H1 (cell line): ENCODE measurements at regions not wholly inside any gene's neighbourhood (a gene's known extent, or its start where the extent isn't known, plus 50 kb on each side); places are given as distances from the start of the nearest gene placed in this dataset.

Source experiments
- CTCF ChIA-PET: fragments of 300-600 bp; sonication (Branson Sonifier 250); formaldehyde crosslinking; loops from one replicate; lab custom pipeline; 2021; ENCODE audit not compliant: partially characterized antibody; lab: Charles Lee
- POLR2A ChIA-PET: fragments of 300-600 bp; sonication (Branson Sonifier 250); formaldehyde crosslinking; loops from one replicate; lab custom pipeline; 2021; ENCODE audit warnings: inconsistent platforms; ENCODE audit not compliant: partially characterized antibody; lab: Charles Lee
- DNase-seq, 2 experiments: peaks; one replicate each; pipeline versions ENCODE4 v3.0.0 to v3.0.0-alpha.2; 2010 to 2022; ENCODE audit warnings: low spot score in 2 of 2, low read depth in 1 of 2, mixed read lengths in 1 of 2
- FAIRE-seq: peaks from 2 replicates; lab custom pipeline; 2011; peaks lifted over from hg19 to GRCh38; lab: Jason Lieb, UNC
- H2AFZ ChIP-seq: 2 replicates; pipeline ENCODE4 v1.8.1; 2012; ENCODE audit warnings: low read length, inconsistent platforms
- H2AK5ac ChIP-seq: 2 replicates; pipeline ENCODE4 v1.6.1; 2013; ENCODE audit warnings: low read depth, low read length
- H2BK120ac ChIP-seq: replicated peaks from 2 replicates; pipeline ENCODE3; 2013; ENCODE audit warnings: low read depth, low read length, inconsistent platforms
- H2BK12ac ChIP-seq: 2 replicates; pipeline ENCODE4 v1.6.1; 2013; ENCODE audit warnings: low read depth, low read length
- H2BK15ac ChIP-seq: 2 replicates; pipeline ENCODE4 v1.6.1; 2013; ENCODE audit warnings: low read length
- H2BK20ac ChIP-seq: 2 replicates; pipeline ENCODE4 v1.6.1; 2013; ENCODE audit warnings: low read length
- H2BK5ac ChIP-seq: 2 replicates; pipeline ENCODE4 v1.6.1; 2013; ENCODE audit warnings: low read depth, low read length
- H3K14ac ChIP-seq: 2 replicates; pipeline ENCODE4 v1.6.1; 2013; ENCODE audit warnings: inconsistent platforms; ENCODE audit not compliant: insufficient read length
- H3K18ac ChIP-seq: 2 replicates; pipeline ENCODE4 v1.6.1; 2013; ENCODE audit warnings: low read length; ENCODE audit errors: extremely low read depth
- H3K23ac ChIP-seq: 2 replicates; pipeline ENCODE4 v1.6.1; 2013; ENCODE audit warnings: inconsistent platforms; ENCODE audit not compliant: insufficient read length
- H3K23me2 ChIP-seq: 2 replicates; pipeline ENCODE4 v1.6.1; 2013; ENCODE audit warnings: low read depth, low read length
- H3K27ac ChIP-seq: 2 replicates; pipeline ENCODE4 v1.6.1; 2011; ENCODE audit warnings: low read depth, low read length, inconsistent platforms
- H3K27me3 ChIP-seq, 4 experiments: replicated peaks in 1 of 4; 1 replicate in 1 of 4; 2 replicates in 3 of 4; pipeline versions ENCODE4 v1.6.1 to v1.8.1; 2011 to 2013; ENCODE audit warnings: low read length in 3 of 4, mild to moderate bottlenecking in 3 of 4, inconsistent platforms in 2 of 4, mixed read lengths in 2 of 4, moderate library complexity in 1 of 4; ENCODE audit not compliant: control insufficient read depth in 3 of 4, insufficient read depth in 3 of 4; ENCODE audit errors: extremely low read depth in 1 of 4
- H3K36me3 ChIP-seq, 4 experiments: 2 replicates each; pipeline versions ENCODE4 v1.6.1 to v1.8.1; 2011 to 2013; ENCODE audit warnings: mild to moderate bottlenecking in 4 of 4, low read length in 3 of 4, moderate library complexity in 2 of 4, control low read depth in 1 of 4, inconsistent platforms in 1 of 4; ENCODE audit not compliant: insufficient read depth in 4 of 4, control insufficient read depth in 2 of 4
- H3K4ac ChIP-seq: replicated peaks from 2 replicates; pipeline ENCODE3; 2013; ENCODE audit warnings: low read length, low read depth, mixed read lengths, inconsistent platforms; ENCODE audit not compliant: insufficient read length
- H3K4me1 ChIP-seq, 4 experiments: replicated peaks in 1 of 4; 1 replicate in 1 of 4; 2 replicates in 3 of 4; pipeline versions ENCODE4 v1.6.1 to v1.8.1; 2011 to 2013; ENCODE audit warnings: low read length in 3 of 4, inconsistent platforms in 2 of 4, mixed read lengths in 1 of 4; ENCODE audit not compliant: insufficient read depth in 4 of 4, control insufficient read depth in 3 of 4
- H3K4me2 ChIP-seq, 2 experiments: 2 replicates each; pipeline versions ENCODE4 v1.6.1 to v1.8.1; 2011 to 2013; ENCODE audit warnings: low read depth in 2 of 2, low read length in 2 of 2, control low read depth in 1 of 2, inconsistent platforms in 1 of 2, mild to moderate bottlenecking in 1 of 2; ENCODE audit not compliant: insufficient read depth in 1 of 2
- H3K4me3 ChIP-seq, 4 experiments: fragments of 200-600, 300-600 bp in 1 of 4; sonication (generic), shearing (Covaris generic), sonication (Bioruptor Twin) in 1 of 4; 2 replicates each; pipeline versions ENCODE4 v1.5.1 to v1.8.1; 2011 to 2016; ENCODE audit warnings: low read length in 4 of 4, low read depth in 3 of 4, control low read depth in 2 of 4, inconsistent platforms in 2 of 4, mild to moderate bottlenecking in 2 of 4, mixed read lengths in 1 of 4, moderate library complexity in 1 of 4; ENCODE audit not compliant: insufficient read depth in 2 of 4; ENCODE audit errors: extremely low read depth in 1 of 4
- H3K56ac ChIP-seq: replicated peaks from 2 replicates; pipeline ENCODE3; 2013; ENCODE audit warnings: low read depth, mild to moderate bottlenecking, mixed read lengths, low read length, inconsistent platforms; ENCODE audit not compliant: insufficient read length
- H3K79me1 ChIP-seq: 2 replicates; pipeline ENCODE4 v1.6.1; 2013; ENCODE audit warnings: low read depth, low read length, control low read depth
- H3K79me2 ChIP-seq, 2 experiments: 2 replicates each; pipeline versions ENCODE4 v1.6.1 to v1.8.1; 2012 to 2013; ENCODE audit warnings: low read length in 2 of 2, mild to moderate bottlenecking in 2 of 2, inconsistent platforms in 1 of 2; ENCODE audit not compliant: insufficient read depth in 2 of 2, control insufficient read depth in 1 of 2
- H3K9ac ChIP-seq, 4 experiments: replicated peaks in 1 of 4; 1 replicate in 1 of 4; 2 replicates in 3 of 4; pipeline versions ENCODE4 v1.6.1 to v1.8.1; 2011 to 2013; ENCODE audit warnings: low read depth in 3 of 4, low read length in 3 of 4, control low read depth in 2 of 4, mild to moderate bottlenecking in 2 of 4, moderate library complexity in 2 of 4, inconsistent platforms in 1 of 4; ENCODE audit errors: extremely low read depth in 1 of 4
- H3K9me3 ChIP-seq, 2 experiments: 2 replicates each; pipeline versions ENCODE4 v1.6.1 to v1.8.1; 2012 to 2013; ENCODE audit warnings: mild to moderate bottlenecking in 2 of 2, moderate library complexity in 2 of 2, control low read depth in 1 of 2, inconsistent platforms in 1 of 2, low read depth in 1 of 2, low read length in 1 of 2, mixed read lengths in 1 of 2; ENCODE audit not compliant: insufficient read depth in 2 of 2
- H4K20me1 ChIP-seq, 2 experiments: replicated peaks in 1 of 2; 2 replicates each; pipeline versions ENCODE3 to v1.8.1; 2011 to 2013; ENCODE audit warnings: inconsistent platforms in 2 of 2, low read length in 2 of 2, mild to moderate bottlenecking in 1 of 2; ENCODE audit not compliant: insufficient read depth in 2 of 2, control insufficient read depth in 1 of 2
- H4K5ac ChIP-seq: 2 replicates; pipeline ENCODE4 v1.6.1; 2013; ENCODE audit warnings: low read length, low read depth, mixed read lengths, inconsistent platforms; ENCODE audit not compliant: insufficient read length
- H4K8ac ChIP-seq: 2 replicates; pipeline ENCODE4 v1.8.0; 2013; ENCODE audit warnings: mild to moderate bottlenecking, moderate library complexity, low read length, inconsistent platforms; ENCODE audit not compliant: insufficient read depth; ENCODE audit errors: extremely low read depth
- H4K91ac ChIP-seq: replicated peaks from 2 replicates; pipeline ENCODE3; 2013; ENCODE audit warnings: low read length, mixed read lengths, inconsistent platforms; ENCODE audit not compliant: insufficient read length
- TAF7 ChIP-seq: optimal IDR thresholded peaks from 2 replicates; pipeline ENCODE3; 2011; ENCODE audit warnings: low read depth, mild to moderate bottlenecking, inconsistent platforms, low read length, moderate library complexity, borderline replicate concordance
- WGBS, 2 experiments: shearing (Covaris generic) in 1 of 2; methylation state at CpG; one replicate each; pipeline versions ENCODE4 v1.1.6 to v1.1.7; 2013 to 2015; ENCODE audit warnings: low lambda C conversion rate in 2 of 2, mixed read lengths in 2 of 2, inconsistent platforms in 1 of 2, low coverage in 1 of 2, missing lambda C conversion rate in 1 of 2; ENCODE audit not compliant: insufficient replicate concordance in 2 of 2, insufficient coverage in 1 of 2, insufficient read length in 1 of 2; ENCODE audit errors: extremely low coverage in 1 of 2, missing lambda C conversion rate in 1 of 2; 5-methylcytosine and 5-hydroxymethylcytosine counted together

DNA sequence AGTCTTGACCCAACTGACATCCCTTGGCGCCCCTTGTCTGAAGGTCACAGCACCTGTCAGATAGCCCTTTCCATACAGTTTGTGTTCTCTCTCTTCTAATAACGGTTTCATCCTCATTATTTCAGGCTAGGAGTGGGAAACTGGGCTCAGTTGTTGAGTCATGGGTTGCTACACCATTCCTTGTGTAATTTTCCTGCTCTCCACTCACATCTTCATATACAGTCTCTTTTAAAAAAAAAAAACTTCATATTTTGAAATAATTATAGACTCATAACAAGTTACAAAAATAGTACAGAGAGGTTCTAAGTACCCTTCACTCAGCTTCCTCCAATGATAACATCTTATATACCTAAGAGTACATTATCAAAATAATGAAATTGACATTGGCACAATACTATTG lies 60.2 kb upstream of the GRPR start:
- POLR2A ChIA-PET = no interaction called here
- Histone ChIP-seq H2AFZ (no peak overlapping the region), H3K23ac (no peak overlapping the region), H3K79me1 (no peaks in the 10 kb centered on the region), H3K27ac (no peak overlapping the region), H2BK120ac (no peak overlapping the region), H3K4me2 (no peak overlapping the region), H3K79me2 (no peaks in the 10 kb centered on the region), H3K36me3 (no peaks in the 10 kb centered on the region), H3K4ac (no peak overlapping the region), H4K5ac (no peak overlapping the region), H3K14ac (no peak overlapping the region), H2BK12ac (no peak overlapping the region), H3K56ac (no peak overlapping the region), H3K4me3 (no peak overlapping the region), H2BK15ac (no peak overlapping the region), H4K8ac (no peak overlapping the region), H3K4me1 (peaks cover 0 to 3% (median 0%) of the 10 kb centered on the region in 4 experiments; a peak in 1 of 7 replicates), H3K9me3 (peaks cover 0 to 4% of the 10 kb centered on the region in 2 experiments; a peak in 1 of 4 replicates), H3K27me3 (no peaks in the 10 kb centered on the region), H3K18ac (no peak overlapping the region), H3K23me2 (no peaks in the 10 kb centered on the region), H2BK5ac (no peak overlapping the region), H2BK20ac (no peak overlapping the region), H4K20me1 (no peaks in the 10 kb centered on the region), H3K9ac (no peak overlapping the region), H4K91ac (no peak overlapping the region), H2AK5ac (no peak overlapping the region)
- CTCF ChIA-PET = interaction anchor here (0.6 to 1.2 kb wide), 2 partner anchors 40 to 249 kb away, joined by 3 to 4 read pairs; no protein-coding TSS in a partner anchor
- DNase-seq (no peak), FAIRE-seq (no peak)
- 83% methylated on average over 2 of the region's 2 CpGs; no CpG with 5 or more reads in 1 of the 2 experiments for WGBS, 2 experiments
- TF ChIP-seq TAF7 = no peak
